ENCODE measurements at regions not wholly inside any gene's neighbourhood (a gene's known extent, or its start where the extent isn't known, plus 50 kb on each side); places are given as distances from the start of the nearest gene placed in this dataset.

DNA sequence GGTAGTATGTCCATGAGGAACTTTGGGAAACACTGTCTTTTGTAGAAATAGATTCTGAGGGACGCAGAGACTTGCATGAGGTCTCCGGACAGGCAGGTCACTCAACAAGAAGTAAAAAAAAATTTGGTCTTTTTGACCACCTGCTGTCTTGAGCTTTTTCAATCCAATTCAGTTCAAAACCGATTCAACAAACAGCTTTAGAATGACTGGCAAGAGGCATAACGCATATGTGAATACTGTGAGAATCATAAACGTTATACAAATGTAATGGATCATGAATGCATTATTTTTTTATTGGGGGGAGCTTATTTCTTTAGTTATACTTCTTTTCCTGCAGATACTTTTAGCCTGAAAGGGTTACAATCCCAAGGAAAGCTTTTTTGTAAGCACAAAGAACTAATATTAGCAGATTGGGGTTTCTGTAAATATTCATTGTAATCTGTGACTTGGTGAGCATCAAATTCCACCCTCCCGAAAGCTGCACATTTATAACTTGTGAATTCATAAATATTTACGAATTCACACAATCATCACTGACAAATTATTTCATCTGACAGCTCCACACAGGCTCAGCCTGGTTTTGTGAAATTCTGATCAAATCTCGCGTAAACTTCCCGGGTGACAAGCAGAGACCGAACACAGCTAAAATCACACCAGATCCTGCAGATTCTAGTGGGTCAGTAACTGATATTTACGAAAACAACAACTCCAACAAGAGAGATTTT lies 507.7 kb downstream of the MN1 start:
- no peak overlapping the region for H3K27ac ChIP-seq
- TF ChIP-seq, protein P1, sequence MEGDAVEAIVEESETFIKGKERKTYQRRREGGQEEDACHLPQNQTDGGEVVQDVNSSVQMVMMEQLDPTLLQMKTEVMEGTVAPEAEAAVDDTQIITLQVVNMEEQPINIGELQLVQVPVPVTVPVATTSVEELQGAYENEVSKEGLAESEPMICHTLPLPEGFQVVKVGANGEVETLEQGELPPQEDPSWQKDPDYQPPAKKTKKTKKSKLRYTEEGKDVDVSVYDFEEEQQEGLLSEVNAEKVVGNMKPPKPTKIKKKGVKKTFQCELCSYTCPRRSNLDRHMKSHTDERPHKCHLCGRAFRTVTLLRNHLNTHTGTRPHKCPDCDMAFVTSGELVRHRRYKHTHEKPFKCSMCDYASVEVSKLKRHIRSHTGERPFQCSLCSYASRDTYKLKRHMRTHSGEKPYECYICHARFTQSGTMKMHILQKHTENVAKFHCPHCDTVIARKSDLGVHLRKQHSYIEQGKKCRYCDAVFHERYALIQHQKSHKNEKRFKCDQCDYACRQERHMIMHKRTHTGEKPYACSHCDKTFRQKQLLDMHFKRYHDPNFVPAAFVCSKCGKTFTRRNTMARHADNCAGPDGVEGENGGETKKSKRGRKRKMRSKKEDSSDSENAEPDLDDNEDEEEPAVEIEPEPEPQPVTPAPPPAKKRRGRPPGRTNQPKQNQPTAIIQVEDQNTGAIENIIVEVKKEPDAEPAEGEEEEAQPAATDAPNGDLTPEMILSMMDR (IDR thresholded peaks at IDR 0.05; ENCODE audit: low read depth, low read length): no peak
- H3K36me3 ChIP-seq: no peaks in the 10 kb centered on the region
- H3K9me3 ChIP-seq (ENCODE audit: severe bottlenecking): no peaks in the 10 kb centered on the region
- no peak for DNase-seq
- H3K27me3 ChIP-seq (ENCODE audit: insufficient read depth, low read depth, severe bottlenecking): no peaks in the 10 kb centered on the region
- no peak overlapping the region for H3K4me3 ChIP-seq (ENCODE audit: low read depth, low read length)

DNA sequence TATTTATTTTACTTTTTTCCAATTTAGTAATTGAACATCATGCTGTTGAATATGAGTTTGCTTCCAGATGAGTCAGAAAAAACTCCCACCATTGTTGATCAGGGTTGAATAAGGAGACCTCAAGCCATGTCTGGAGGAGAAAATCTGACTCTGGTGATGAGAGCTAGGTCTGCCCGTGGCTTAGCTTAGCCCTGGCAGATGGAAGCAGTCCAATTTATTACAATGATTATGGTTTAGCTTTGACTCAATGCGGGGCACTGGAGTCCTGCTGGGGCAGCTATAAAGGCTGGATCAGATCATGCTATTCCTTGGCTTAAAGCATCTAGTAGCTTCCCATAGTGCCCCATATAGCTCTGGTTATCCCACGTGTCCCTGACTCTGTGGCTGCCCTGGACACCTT lies 506.5 kb downstream of the MN1 start:
- TF ChIP-seq, protein P1 (IDR thresholded peaks at IDR 0.05; ENCODE audit: low read depth, low read length): no peak
- peak; percentile 70 for DNase-seq
- Histone ChIP-seq H3K36me3 (no peaks in the 10 kb centered on the region), H3K27ac (no peak overlapping the region), H3K9me3 (ENCODE audit: severe bottlenecking) (no peaks in the 10 kb centered on the region), H3K27me3 (ENCODE audit: insufficient read depth, low read depth, severe bottlenecking) (no peaks in the 10 kb centered on the region), H3K4me3 (ENCODE audit: low read depth, low read length) (no peak overlapping the region)

DNA sequence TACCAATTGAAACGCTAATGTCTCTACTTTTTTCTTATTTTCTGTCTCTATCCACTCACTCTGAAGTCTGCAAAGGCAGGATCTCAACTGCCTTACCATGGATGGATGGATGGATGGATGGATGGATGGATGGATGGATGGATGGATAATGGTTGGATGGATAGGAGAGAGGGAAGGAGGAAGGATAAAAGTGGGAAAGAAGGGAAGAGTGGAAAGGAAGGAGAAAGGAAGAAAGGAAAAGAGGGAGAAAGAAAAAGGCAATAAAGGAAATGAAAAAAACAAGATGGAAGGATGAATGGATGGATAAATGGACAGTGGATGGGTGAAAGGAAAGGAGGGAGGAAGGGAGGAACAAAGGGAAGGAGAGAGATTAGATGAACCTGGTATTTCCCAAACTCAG lies 506.0 kb downstream of the MN1 start:
- Histone ChIP-seq H3K36me3 (no peaks in the 10 kb centered on the region), H3K9me3 (ENCODE audit: severe bottlenecking) (no peaks in the 10 kb centered on the region), H3K27me3 (ENCODE audit: insufficient read depth, low read depth, severe bottlenecking) (no peaks in the 10 kb centered on the region), H3K4me3 (ENCODE audit: low read depth, low read length) (no peak overlapping the region), H3K27ac (no peak overlapping the region)
- TF ChIP-seq, protein P1 (IDR thresholded peaks at IDR 0.05; ENCODE audit: low read depth, low read length): no peak
- DNase-seq: no peak

DNA sequence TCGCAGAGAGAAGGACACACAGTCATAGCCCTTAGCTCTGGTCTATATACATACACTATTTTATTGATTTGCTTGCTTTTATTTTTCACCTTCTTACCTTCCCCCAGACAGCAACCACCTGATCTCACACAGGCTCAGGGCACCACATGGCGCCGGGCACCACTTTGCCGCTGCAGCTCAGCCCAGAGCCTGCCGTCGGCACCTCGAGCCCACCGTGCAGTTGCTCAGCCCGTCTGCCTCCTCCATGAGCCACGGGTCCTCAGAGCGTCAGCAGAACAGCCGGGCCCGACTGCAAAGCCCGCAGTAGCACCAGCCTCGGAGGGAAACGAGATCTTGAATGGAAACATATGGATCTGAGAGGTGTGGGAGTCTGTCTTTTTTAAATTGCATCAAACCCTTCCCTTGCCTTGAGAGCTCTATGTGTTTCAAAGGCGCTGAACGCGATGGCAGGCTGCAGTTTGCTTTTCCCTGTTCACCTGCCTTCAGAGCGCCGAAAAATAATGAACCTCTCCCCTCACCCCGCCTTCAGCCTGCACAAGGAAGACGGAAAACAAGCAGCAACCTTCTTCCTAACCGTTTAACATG lies 505.4 kb downstream of the MN1 start:
- Histone ChIP-seq H3K36me3 (no peaks in the 10 kb centered on the region), H3K9me3 (ENCODE audit: severe bottlenecking) (no peaks in the 10 kb centered on the region), H3K4me3 (ENCODE audit: low read depth, low read length) (no peak overlapping the region), H3K27ac (no peak overlapping the region), H3K27me3 (ENCODE audit: insufficient read depth, low read depth, severe bottlenecking) (no peaks in the 10 kb centered on the region)
- TF ChIP-seq, protein P1 (IDR thresholded peaks at IDR 0.05; ENCODE audit: low read depth, low read length): no peak
- no peak for DNase-seq

DNA sequence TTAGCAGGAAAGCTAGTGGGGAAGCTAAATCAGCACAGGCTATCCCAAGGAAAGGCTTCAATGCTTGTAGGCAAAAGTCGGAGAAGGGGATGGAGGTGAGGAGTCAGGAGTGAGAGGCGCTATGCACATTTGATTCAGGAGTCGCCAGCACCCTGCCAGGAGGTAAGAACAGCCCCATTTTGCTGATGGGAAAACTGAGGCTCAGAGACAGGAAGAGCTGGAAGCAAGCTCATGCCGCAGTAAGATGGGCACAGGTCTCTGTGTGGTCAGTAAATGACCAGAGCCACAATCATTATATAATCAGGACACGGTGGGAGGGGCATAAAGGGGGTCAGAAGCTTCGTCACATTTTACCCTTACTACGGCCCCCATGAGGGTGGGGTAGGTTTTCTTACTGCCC lies 504.4 kb downstream of the MN1 start:
- H3K27me3 ChIP-seq (ENCODE audit: insufficient read depth, low read depth, severe bottlenecking): no peaks in the 10 kb centered on the region
- H3K4me3 ChIP-seq (ENCODE audit: low read depth, low read length): no peak overlapping the region
- no peak overlapping the region for H3K27ac ChIP-seq
- no peaks in the 10 kb centered on the region for H3K9me3 ChIP-seq (ENCODE audit: severe bottlenecking)
- no peak for DNase-seq
- H3K36me3 ChIP-seq: no peaks in the 10 kb centered on the region
- TF ChIP-seq, protein P1 (IDR thresholded peaks at IDR 0.05; ENCODE audit: low read depth, low read length): no peak
